ENCODE measurements at regions not wholly inside any gene's neighbourhood (a gene's known extent, or its start where the extent isn't known, plus 50 kb on each side); places are given as distances from the start of the nearest gene placed in this dataset.

DNA sequence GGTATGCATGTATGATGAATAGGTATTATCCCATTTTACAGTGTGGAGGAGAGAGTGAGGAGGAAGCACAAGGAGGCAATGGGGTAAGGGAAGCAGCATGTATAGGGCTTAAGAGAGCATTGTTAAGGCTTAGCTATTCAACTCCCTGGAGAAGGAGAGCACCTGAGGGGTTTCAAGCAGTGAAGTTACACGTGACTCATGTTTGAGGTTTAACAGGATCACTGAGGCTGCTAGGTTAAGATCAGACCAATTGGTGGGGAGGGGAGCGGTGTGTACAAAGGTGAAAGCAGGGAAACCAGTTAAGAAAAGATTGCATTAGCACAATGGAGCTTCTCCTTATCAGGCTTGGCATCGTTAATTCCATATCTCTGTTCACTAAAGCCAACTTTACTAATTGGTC is 64.4 kb upstream of the NHSL1 start:
- TF ChIP-seq, protein P1, sequence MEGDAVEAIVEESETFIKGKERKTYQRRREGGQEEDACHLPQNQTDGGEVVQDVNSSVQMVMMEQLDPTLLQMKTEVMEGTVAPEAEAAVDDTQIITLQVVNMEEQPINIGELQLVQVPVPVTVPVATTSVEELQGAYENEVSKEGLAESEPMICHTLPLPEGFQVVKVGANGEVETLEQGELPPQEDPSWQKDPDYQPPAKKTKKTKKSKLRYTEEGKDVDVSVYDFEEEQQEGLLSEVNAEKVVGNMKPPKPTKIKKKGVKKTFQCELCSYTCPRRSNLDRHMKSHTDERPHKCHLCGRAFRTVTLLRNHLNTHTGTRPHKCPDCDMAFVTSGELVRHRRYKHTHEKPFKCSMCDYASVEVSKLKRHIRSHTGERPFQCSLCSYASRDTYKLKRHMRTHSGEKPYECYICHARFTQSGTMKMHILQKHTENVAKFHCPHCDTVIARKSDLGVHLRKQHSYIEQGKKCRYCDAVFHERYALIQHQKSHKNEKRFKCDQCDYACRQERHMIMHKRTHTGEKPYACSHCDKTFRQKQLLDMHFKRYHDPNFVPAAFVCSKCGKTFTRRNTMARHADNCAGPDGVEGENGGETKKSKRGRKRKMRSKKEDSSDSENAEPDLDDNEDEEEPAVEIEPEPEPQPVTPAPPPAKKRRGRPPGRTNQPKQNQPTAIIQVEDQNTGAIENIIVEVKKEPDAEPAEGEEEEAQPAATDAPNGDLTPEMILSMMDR (conservative IDR thresholded peaks at IDR 0.05; ENCODE audit: low read depth in 2 of 2) = no peak
- TF ChIP-seq ZNF331 (CRISPR knock-in tag; IDR thresholded peaks at IDR 0.05; ENCODE audit: low read depth) = no peak
- TF ChIP-seq CREB1 (CRISPR knock-in tag; IDR thresholded peaks at IDR 0.05; ENCODE audit: low read depth) = no peak

Measured in GM23338 (cell line).